NCI-H2029 (cell line): ENCODE measurements at regions not wholly inside any gene's neighbourhood (a gene's known extent, or its start where the extent isn't known, plus 50 kb on each side); places are given as distances from the start of the nearest gene placed in this dataset.
"Not testable (repeated sequence)": the region's sequence is repeated elsewhere in the genome, so short reads cannot be mapped to it uniquely, and the experiment has no call there.

Experiments
- DNase-seq: peaks from one replicate; lab custom pipeline; 2025; lab: John Stamatoyannopoulos, UW

DNA sequence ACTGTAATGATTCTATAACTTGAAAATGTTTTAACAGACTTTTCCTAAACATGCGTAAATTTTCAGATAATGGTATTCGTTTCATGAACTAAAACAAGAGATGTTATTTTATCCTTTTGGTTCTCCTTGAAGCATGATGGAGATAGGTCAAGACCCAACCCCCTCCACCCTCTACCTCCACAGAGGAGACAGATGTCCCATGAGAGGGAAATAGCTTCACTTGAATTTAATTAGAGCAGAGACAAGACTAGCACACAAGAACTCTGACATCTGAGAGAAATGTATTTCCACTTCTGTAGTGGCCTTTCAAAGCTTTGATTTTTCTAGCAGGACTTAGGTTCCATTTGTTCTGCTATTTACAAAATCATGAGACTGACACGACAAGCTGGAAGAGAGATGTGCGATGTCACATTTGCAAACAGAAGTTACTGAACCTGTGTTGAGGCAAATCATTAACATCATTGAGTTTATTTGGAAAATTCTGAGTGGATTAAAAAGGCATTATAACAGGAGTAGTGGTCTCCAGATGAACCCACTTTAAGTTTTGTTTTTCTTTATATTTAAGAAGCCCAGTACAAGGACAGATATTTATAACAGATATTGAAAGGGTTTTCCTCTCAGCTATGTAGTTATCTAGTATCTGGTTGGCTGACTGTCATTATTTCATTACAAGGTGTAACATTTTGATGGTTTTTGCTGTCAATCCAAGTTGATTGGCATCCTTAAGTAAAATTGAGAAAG lies 276.2 kb downstream of the ASXL3 start:
- no peak for DNase-seq

DNA sequence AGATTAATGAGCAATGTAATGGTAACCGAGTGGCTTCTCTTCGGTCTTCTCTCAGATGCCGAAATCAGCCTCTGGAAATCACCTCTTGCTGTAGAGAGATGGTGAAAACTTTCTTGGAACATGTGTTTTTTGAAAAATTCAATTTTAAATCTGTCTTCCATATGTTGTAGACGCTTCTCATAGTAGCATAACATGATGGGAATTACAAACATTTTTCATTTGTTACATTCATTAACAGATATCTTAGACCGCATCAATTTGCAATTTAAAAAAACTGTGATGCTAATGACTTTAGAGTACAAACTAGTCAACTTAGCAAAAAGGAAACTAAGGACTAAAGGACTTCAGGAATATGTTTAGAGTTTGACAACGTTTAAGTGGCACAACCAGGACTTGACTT lies 275.2 kb downstream of the ASXL3 start:
- no peak for DNase-seq

DNA sequence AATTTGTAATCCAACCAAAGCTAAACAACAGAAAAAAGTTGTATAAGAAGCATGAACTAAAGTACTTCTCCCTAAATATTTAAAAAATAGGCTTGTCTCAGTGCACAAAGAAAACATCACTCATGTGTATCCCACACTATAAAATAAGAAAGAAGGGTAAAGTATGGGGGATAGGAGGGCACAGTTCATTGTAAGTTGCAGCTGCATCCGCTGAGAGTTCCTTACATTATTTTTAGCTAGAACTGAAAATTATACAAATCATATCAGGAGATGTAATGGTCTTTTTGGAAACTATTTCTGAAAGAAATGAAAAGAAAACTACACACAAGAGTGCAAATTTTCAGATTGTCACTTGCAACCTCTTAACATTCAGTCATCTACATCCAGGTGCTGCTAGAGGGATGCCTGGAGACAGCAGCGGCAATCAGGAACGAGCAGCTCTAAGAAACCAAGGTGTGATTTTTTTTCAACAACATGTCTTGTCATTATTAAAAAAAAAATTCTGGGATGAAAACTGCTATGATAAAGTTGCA lies 273.6 kb downstream of the ASXL3 start:
- no peak for DNase-seq

DNA sequence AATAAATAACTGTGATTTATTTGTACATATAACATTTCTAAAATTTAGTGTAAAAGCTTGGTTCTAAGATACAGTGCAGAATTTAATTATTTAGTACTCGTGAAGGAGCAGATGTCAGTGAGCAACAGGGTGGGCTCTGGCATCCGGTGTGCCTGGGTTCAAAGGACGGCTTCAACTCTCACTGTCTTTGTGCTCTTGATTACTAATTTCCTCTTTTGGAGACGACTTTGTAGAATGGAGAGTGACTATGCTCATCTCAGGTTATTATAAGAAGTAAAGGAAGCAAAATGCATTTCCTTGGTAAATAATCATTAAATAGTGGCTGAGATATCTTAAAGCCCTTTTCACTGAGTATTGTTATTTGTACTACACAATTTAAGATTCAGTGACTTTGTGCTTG lies 271.7 kb downstream of the ASXL3 start:
- no peak for DNase-seq

DNA sequence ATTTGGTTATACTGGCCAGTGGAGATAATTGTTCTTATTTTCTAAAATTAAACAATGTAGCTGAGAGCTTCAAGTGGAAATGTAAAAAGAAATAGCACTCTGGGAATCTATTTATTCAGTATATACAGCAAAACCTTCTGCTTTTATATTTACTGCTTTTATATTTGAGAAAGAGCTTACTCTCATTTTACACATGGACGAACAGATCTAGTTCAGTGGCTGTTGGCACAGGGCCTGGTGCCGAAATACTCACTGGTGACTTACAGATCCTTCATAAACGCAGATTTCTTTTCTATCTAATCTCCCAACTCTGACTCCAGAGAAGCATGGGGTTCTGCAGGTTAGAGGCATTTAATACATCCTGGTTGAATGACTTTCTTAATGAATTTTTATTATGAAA lies 266.2 kb downstream of the ASXL3 start:
- peak; percentile 8 for DNase-seq

DNA sequence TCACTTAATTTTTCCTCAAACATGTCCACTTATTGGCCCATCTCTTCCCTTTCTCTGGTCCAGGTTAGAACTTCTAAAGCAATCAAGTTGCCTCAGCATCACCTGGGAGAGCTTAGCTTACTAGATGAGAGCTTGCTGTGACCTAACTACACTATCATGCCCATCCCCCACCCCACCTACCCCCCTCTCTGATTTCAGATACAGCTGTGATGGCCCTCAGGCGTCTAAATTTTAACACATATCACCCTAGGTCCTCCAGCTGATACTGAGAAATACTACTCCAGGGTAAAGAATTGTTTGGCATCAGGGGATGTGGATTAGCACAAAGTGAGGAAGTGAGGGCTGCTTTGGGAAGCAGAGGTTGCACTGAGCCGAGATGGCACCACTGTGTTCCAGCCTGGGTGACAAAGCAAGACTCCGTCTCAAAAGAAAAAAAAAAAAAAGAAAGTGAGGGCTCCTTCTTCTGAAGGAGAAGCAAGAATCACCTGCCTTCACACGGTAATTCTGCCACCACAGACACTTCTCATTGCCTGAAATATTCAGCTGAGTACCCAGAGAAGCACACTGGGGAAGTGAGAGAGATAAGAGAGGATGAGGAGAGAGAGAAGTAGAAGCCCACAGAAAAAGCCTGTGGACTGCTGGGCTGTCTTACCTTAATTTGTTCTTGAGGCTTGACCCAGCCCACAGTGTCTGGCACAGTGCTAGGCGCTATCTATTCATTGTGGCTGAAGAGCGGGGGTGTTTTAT lies 263.4 kb downstream of the ASXL3 start:
- DNase-seq, result no peak

DNA sequence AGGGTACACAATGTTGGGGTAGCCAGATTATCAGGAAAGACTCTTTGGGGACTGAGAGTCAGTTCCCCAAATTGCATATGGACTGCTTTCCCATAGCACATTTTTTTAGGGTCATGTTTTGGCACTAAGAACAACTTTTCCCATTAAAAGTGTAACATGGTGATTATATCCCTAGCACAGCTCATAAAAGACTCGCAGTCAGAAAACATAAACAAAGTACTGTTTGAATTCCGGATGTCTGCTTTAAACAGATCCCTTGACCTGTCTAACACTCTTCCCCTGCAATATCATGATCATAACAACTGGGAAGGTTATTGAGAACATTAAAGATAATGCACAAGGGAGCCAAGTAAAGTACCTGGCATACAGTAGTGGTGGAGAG lies 262.2 kb downstream of the ASXL3 start:
- DNase-seq, result no peak

DNA sequence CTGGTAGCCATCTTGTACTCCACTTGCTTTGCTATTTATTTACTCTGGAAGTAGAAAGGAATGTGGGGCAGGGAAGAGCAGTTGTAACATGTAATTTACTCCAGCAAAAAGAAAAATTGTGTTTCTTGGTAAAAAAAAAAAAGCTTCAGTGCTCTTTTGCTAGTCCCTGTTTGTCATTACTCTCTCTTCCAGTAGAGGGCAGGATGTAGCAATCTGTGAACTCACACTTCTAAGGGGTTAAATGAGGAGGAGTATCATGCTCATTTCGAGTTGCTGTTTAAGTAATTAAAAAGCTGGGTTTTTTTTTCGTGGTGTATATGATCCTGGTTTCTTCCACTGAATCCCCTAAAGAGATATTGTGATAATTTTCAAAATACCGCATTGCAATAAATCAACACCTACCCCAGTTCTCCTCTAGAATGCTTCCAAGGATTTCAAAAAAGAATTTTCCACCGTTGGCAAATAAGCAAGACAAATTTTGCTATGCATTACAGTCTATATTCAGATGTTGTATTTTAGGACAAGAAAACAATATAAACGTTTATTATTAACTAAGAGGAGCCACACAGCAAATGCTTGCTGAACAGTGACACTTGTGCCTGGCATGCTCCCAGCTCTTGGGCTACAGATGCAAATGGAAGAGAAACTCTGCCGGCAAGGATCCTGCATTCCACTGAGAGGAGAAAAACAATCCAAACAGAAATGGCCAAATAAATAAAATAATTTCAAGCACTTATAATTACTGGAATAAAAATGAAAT lies 261.6 kb downstream of the ASXL3 start:
- peak; percentile 52 for DNase-seq

DNA sequence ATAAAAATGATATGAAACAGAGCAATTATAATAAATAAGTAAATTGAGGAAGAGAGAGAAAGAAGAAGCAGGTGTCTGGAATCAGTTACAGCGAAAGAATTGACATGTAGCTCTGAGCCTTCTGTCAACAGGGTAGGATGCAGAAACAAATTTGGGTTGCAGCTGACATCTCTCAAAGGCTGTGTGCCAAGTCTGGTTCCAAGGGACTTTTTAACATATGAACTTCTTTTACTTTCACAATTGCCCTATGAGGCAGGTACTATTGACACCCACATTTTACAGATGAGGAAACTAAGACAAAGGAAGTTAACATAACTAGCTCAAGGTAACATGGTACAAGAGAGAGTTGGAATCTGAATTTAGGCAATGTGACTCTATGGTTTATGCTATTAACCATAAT lies 260.0 kb downstream of the ASXL3 start:
- DNase-seq, result no peak

DNA sequence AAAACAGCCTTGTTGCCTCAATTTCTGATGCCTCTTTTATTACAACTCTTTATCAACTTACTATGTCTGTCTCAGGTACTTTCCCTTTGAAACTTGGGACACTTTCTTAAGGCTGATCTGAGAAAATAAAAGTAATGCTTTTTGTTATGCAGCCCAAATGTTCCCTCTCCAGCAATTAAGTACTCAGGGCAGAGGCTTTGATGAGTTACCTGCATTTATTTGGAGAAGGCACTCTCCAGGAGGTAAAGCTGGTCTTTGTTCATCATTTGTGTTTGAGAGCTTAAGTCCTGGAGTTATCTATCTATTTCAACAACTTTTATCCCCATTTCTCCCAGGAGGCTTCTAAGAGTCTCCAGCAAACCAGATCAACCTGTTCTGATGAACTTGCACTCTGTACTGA lies 259.2 kb downstream of the ASXL3 start:
- DNase-seq, result no peak

DNA sequence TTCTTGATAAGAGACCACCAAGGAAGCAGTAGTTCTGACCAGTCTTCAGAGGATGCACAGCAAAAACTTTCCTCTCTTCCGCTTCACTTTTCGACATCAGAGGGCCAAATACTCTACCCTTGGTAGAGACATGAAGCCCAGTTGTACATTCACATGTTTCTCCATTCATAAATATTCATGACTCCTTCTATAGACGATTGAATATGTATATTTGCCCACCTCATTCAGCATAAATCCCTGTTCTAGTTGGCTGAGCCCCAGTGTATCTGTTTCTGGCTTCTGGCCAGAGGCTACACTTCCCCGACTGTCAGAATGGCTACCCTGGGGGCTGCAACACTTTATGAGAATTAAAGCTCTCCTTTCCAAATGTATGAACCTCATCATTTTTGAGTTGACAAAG lies 258.5 kb downstream of the ASXL3 start:
- DNase-seq, result peak; percentile 30

DNA sequence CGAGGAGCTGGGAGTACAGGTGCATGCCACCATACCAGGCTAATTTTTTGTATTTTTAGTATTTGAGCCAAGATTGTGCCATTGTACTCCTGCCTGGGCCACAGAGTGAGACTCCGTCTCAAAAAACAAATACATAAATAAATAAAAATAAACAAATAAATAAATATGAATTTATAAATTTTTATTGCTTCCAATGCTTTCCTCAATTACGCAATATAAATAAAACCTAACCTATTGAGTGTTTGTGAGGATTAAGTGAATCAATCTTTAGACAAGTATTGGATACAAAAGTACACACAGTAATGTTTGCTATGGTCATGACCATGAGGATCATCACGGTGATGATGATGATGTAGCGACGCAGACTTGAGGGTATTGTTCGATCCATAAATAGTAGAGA lies 257.4 kb downstream of the ASXL3 start:
- peak; percentile 20 for DNase-seq

DNA sequence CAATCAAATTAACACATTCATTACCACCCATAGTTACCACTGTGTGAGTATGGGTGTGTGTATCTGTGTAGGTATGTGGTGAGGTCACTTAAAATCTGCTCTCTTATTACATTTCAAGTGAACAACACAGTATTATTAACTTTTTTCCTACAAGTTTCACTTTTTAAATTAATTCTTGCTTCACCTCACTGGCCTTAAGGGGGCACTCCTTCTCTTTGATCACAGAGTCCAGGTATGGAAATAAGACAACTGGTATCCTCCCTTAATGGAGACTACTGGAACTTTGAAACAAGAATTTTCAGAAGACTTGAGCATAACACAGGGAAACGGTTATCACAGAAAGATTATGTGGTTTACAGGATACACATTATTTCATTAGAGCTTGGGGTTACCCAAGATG lies 255.8 kb downstream of the ASXL3 start:
- no peak for DNase-seq

DNA sequence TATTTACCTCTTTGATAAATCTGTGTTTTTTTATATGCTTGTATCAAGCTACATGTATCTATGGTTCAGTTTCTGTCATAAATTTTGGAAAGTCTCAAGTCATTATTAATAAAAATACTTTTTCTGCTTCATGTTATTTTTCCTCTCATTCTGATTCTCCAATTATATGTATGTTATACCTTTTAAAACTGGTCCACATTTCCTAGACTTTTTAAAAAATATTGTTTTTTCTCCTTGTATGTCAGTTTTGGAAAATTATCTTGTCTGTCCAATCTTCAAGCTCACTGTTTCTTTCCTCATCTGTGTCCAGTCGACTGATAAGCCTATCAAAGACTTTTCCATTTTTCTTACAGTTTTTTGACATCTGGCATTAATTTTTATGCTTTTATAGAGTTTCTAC lies 253.4 kb downstream of the ASXL3 start:
- DNase-seq, result no peak

DNA sequence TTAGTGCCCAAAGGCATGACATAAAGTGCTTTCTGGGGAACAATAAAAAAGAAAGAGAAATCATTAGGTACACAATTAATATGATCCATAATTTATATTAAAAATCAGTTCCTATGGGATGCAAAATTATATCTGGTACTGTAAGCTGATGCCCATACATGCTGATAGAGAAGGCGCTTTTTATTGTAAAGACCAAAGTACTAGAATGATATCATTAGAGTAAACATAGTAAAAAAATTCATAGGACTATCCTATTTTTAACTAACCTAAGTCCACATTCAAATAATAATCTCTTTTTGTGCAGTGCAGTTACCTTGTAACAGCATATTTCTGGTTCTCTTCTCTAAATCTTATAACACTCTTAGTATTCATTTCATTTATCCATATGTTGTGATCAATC lies 252.2 kb downstream of the ASXL3 start:
- DNase-seq, result no peak

DNA sequence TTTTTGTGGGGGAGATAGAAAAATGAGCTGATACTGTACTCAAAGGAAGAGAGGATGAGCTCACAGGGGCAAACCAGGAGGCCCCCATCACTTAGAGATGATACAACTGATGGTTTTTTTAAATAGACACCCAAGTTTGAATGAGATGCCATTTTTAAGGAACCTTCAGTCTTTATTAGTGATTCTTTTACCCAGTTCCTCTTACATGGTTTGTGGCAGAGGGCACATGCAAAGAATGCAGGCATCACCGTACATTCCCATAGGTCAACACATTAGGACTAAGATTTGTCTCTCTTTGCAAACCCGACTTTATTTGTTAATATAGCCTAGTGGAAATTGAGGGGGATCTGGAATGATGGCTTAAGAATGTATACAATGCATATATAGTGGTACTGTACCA lies 250.9 kb downstream of the ASXL3 start:
- no peak for DNase-seq

DNA sequence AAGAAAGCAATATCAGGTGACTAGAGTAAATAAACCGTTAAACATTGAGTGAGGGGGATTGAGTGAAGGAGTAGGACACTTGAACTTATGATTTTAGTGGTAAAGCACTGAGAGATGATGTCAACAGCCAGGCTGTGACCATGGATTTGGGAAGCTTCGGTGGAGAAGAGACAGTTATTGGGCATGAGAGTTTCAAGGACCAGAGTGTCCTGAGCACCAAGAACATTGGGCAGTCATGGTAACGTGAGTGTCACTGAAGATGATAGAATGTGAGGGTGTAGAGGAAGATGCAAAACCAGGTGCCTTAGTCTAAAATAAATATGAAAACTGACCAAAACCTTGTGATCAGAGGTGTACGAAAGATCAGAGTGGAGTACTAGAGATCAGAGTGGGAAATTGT lies 248.1 kb downstream of the ASXL3 start:
- peak; percentile 33 for DNase-seq

DNA sequence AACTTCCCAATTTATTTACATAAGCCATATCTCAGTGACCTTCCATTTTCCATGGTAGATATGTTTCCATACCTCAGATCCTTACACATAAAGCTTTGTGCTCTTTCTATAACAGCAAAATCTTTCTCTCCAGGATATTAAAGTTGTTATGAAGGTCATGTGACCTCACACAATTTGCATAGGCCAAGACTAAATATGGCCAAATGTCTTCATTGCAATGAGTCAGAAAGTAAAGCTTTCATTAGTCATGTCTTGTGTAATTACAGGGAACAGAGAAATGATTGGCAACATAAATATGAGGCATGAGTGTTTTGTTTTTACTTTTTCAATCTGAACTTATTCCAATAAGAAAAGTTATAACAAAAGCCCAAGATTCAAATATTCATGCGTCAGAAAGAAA lies 243.5 kb downstream of the ASXL3 start:
- no peak for DNase-seq

DNA sequence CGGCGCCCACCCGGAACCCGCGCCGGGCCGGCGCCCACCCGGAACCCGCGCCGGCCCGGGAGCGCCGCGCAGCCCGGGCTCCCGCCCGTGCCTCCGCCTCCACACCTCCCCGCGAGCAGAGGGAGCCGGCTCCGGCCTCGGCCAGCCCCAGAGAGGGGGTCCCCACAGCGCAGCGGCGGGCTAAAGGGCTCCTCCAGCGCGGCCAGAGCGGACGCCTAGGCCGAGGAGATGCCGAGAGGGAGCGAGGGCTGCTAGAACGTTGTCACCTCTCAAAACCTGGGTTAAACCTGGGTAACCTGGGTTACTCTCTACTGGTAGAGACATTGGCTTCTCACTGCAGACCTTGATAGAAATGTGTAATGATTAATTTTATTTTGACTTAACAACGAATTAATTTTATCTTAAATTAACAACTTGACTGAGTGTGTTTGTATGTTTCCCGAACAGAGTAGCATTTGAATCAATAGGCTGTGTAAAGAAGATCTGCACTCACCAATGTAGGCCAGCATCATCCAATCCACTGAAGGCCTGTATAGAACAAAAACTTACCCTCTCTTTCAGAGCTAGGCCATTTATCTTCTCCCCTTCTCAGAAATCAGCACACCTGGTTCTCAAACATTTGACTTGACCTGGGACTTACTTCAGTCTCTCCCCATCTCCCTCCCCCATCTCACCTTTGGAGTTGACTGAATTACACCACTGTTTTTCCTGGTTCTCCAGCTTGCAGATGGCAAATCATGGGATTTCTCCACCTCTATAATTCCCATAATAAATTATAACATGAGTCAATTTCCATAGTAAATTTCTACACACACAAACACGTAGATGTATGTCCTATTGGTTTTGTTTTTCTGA lies 242.7 kb downstream of the ASXL3 start:
- no peak for DNase-seq

DNA sequence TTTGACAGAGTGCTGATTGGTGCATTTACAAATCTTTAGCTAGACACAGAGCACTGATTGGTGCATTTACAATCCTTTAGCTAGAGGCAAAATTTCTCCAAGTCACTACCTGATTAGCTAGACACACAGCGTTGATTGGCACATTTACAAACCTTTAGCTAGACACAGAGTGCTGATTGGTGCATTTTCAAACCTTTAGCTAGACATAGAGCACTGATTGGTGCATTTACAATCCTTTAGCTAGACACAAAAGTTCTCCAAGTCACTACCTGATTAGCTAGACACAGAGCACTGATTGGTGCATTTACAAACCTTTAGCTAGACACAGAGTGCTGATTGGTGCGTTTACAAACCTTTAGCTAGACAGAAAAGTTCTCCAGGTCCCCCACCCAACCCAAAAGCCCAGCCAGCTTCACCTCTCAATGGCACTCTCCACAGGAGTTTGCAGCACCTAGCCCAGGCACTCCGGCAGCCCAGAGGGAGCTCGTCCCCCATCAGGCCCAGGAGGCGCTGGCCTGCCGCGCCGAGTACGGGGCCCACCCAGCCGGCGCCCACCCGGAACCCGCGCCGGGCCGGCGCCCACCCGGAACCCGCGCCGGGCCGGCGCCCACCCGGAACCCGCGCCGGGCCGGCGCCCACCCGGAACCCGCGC lies 241.8 kb downstream of the ASXL3 start:
- not testable (repeated sequence) for DNase-seq

DNA sequence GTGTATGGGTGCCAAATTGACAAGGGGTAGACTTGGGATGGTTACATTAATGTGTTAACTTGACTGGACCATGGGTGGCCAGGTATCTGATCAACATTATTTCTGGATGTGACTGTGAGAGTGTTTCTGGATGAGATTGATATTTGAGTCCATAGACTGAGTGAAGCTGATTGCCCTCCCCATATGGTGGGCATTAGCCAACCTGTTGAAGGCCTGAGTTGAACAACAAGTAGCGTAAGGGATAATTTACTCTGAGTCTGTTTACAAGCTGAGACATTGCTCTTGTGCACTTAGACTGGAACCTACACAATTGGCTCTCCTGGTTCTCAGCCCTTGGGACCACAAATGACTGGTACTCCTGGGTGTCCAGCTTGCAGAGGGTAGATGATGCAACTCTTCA lies 240.1 kb downstream of the ASXL3 start:
- DNase-seq, result no peak
